ENCODE measurements at regions not wholly inside any gene's neighbourhood (a gene's known extent, or its start where the extent isn't known, plus 50 kb on each side); places are given as distances from the start of the nearest gene placed in this dataset.

- no peak for DNase-seq
These were observed 180.7 kb upstream of the TENM3 start for GRCh38 chr4:182062458-182062857.

DNA sequence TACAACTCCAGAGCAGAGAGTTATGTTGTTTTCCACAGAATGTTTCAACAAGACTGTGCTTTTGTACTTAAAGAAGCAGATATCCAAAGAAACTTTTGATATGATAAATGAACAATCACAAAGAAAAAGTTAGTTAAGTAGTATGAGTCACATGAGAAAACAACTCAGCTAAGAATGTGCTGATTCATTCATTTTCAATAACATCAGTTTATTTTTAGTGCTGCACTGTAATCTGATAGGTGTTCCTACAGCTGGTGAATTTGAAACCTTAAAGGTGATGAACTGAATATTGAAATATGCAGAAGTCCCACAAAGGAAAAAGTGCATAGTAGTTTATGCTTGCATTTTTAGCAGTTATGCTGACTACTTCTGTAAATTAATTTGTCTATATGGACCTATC lies 180.3 kb upstream of the TENM3 start:
- DNase-seq = no peak

DNA sequence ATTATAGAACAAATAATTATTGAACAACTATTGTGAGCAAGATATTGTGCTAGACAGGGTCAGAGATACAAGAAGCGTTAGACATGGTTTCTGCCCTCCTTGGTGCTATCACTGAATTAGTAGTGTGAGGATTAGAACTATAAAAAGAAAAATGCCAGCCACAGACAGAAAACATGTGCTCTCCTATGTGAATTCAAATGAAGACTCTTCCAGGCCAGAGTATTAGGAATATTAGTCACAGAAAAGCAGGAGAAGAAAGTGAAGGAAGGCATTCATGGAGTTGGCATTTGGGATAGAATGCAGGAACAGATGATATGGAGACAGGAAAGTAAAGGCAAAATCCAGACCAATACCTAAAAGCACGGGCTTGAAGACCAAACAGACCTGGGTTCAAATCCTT lies 179.6 kb upstream of the TENM3 start:
- no peak for DNase-seq

GRCh38 chr4:182065255-182065654 lies 177.9 kb upstream of the TENM3 start:
- no peak for DNase-seq

DNA sequence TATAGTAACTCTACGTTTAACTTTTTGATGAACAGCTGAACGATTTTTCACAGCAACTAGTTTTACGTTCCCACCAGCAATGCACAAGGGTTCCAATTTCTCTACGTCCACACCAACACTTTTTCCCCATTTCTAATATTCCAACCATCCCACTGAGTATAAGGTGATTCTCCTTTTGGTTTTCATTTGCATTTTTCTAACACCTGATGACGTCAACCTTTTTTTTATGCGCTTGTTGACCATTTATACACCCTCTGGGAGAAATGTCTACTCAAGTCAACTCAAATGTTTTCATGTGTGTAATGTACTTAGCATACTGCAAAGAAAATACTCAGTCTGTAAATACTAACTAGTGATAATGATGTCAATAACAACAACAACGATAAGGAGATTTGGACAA lies 177.2 kb upstream of the TENM3 start:
- no peak for DNase-seq

DNA sequence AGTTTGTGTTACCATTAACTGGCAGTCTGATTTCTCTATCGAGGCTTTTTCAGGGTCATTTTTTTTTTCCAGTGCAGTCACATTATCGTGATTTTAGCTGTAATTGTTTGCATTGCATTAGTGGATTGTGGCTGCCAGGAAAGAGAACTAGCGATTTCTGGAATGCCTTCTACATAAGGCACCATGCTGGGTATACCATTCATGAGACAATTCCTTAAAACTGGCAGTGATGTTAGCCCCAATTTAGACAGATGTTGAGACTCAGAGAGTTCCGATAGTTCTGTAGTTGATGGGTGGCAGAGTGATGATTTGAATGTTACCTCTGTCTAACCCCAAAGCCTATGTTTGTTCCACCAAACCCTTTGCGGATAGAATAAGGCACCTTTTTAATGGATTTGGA lies 175.4 kb upstream of the TENM3 start:
- DNase-seq = no peak

- no peak for DNase-seq
These were observed 174.3 kb upstream of the TENM3 start for GRCh38 chr4:182068920-182069319.

DNA sequence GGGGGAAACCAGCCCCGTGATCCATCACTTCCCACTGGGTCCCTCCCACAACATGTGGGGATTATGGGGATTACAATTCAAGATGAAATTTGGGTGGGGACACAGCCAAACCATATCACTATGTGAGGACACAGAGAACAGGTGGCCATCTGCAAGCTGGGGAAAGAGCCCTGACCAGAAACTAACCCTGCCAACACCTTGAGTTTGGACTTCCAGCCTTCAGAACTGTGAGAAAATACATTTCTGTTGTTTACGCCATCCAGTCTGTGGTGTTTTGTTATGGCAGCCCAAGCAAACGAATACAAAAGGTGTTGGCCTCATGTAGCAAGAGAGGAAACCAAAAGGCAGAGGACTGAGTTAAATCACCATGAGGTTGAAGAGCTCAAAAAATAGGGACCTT lies 169.9 kb upstream of the TENM3 start:
- no peak for DNase-seq

DNA sequence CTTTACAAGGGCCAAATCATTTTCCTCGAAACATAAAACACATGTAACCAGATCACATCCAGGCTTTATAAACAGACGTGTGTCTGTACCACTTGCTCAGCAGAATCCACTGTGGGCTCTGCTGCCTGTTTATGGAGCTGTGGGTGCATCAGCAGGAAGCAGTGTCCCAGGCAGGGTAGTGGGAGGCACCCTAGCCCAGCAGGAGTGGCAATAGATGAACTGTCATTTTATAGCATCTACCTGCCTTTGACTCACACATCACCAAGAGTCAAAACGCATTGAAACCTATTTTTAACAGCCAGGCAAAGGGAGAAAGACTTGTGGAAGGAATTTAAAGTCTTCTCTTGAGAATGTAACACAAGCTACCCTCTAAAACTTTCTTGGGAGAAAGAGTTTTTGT lies 169.1 kb upstream of the TENM3 start:
- no peak for DNase-seq

DNA sequence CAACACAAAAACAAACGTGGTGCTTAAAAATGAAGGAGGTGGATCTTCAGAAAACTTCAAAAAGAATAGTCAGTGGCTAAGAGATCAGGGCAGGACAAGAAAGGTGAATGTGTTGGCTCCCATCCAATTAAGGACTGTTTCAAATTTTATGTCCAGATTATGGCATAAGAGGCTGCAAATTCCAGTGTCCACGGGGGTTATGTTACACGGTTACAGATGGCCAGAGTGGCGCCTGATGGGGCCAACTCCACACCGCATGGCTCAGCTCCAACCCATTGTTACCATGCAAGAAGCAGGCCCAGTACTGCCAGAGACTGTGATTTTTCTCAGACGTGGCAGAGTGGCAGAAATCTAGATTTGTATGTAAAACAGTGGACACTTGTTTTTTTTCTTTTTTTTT lies 168.4 kb upstream of the TENM3 start:
- no peak for DNase-seq

DNA sequence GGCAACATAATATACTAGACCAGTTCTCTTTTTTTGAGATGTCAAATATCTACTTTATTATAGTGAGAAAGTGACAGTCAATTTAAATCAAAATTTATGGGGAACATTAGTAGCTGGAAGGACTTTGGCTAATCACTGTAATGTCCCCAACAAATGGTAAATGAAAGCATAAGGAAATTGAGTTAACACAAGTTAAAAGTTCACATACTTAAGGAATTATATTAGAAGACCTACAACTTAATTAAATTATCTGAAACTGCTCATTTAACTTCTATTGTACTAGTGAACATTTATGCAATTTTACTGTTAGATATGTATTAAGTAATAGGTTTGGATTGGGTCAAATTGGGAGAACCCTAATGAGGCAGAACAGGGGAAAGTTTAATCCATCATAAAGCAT lies 160.3 kb upstream of the TENM3 start:
- DNase-seq = no peak

DNA sequence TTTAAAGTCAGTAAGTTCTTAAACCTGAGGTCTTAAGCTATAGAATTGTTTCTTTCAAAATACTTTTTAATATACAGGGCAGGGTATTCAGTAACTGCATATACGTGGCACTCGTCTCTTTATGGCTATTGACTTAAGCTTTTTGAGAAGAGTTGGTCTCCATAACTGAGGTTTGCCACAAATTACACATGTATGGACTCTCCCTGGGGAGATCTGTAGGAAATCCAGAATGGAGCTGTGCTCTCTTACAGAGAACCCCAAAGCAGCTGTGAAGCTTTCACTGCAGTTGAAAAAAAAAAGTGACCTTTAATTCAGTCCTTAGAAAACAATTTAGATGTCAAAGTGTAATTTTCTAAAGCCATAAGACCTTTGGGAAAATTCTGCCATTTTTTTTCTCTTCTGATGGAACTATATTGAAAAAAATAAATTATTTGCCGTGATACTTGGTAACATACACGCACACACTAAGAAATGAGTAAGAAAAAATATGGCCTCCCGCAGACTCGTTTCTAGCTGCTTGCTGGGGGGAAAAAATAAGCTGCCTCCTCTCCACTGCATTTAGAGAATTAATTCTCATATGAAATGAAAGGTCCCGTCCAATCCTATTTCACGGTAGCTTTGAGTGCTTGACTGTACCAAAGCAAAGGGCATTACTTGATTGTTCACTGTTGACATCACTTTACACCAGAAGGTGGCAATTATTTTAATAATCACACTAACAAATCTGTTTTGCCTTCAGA lies 159.4 kb upstream of the TENM3 start:
- no peak for DNase-seq

GRCh38 chr4:182085051-182085480 lies 158.1 kb upstream of the TENM3 start:
- DNase-seq = no peak

- DNase-seq = no peak
These were observed 153.9 kb upstream of the TENM3 start for GRCh38 chr4:182089326-182089725.

DNA sequence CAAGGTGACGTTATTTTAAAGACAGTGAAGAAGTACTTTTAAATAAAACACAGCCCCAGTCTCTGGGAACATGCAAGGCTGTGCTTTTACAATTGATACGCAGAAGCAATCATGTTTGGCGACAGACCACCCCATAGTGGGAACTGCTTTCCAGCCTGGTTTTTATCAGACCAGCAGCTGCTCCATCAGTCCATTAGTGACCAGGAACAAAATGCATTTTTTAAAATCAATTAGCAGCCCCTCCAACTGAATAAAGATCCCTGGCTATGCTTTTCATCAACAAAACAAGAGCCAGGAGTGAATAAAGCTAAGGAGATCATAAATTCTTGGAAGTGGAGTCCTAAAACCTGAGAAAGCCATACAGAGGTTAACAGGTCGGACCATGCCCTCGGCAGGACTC lies 153.0 kb upstream of the TENM3 start:
- DNase-seq = no peak

DNA sequence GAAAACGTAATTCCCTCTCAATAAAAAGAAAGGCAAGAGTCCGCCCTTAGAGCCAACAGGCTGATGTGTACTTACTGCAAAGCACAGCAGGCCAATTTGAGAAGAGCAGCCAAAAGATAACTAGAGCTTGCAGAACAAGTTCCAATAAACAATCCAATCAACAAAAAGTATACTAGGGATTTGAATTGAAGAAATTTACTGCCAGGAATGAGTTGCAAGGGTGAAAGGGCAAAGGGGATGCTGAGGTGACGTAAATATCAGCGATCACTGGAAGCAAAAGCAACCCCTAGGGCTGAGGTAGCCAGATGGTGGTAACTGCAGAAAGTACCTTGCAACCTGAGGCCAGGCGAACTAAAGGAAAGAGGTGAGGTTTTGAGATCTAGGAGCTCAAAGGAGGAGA lies 152.1 kb upstream of the TENM3 start:
- no peak for DNase-seq

DNA sequence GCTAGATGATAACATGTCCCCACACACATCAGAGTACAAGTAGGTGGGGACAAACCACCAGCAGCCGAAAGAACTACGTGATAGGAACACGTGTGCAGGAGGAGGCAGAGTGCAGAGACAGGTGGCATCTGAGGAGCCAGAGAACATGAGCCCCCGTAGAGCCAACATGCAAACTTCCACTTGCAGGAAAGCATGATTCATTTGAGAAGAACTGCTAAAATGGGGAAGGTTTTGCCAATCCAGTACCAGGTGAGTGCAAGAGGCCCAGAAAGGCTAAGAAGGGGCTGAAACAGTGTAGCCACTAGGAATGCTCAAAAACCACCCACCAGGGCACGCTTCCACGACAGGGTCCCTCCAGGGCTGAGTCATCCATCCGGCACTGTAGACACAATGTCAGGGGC lies 149.8 kb upstream of the TENM3 start:
- DNase-seq = no peak

DNA sequence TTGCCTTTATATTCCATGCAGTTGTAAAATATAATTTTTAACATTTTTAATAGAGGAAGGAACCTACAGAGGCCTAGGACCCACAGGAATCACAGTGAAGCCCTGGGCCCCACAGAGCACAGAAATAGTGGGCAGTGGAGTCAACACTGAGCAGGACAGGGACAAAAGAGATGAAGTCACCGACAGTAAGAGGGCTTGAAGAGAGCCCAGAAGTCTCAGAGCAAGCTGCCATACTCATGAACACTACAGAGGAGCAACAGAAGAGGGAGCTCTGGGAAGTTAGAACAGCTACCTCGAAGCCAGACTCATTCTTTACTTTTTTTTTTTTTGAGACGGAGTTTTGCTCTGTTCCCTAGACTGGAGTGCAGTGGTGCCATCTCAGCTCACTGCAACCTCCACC lies 149.3 kb upstream of the TENM3 start:
- DNase-seq = no peak

GRCh38 chr4:182101618-182102017 lies 141.6 kb upstream of the TENM3 start:
- no peak for DNase-seq

DNA sequence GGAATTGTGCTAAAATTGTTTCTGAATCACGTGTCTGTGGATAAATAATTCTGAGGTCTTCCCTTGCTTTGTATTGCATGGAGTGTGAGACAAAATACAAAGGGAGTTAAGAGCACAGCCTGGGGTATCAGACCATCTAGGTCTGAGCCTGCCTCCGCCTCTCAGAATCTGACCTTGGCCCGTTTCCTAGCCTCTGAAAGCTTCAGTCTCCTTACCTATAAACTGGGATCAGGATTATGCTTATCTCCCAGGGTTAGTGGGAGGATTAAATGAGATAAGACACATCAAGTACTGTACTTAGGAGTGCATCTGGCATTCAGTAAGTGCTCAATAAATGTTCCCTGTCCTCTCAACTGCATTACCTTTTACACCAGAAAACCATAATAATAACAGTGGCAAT lies 140.6 kb upstream of the TENM3 start:
- DNase-seq = no peak

- no peak for DNase-seq
These were observed 139.4 kb upstream of the TENM3 start for GRCh38 chr4:182103614-182104319.

- DNase-seq = no peak
These were observed 137.8 kb upstream of the TENM3 start for GRCh38 chr4:182105416-182105815.

GRCh38 chr4:182107931-182108330 lies 135.3 kb upstream of the TENM3 start:
- DNase-seq = no peak

- DNase-seq = no peak
These were observed 131.6 kb upstream of the TENM3 start for GRCh38 chr4:182111586-182111985.

GRCh38 chr4:182113779-182114178 lies 129.4 kb upstream of the TENM3 start:
- no peak for DNase-seq
